Endothelial cell of umbilical vein (primary cell): ENCODE measurements at regions not wholly inside any gene's neighbourhood (a gene's known extent, or its start where the extent isn't known, plus 50 kb on each side); places are given as distances from the start of the nearest gene placed in this dataset.
A peak's percentile ranks its signal among the peaks of the same experiment; 100 is the strongest.

Source experiments
- BruUV-seq: library from RNA; stranded (reverse); fragments of 400-500 nt; replicated peaks from 2 replicates; lab custom pipeline; 2021; lab: Mats Ljungman, UMichigan
- CTCF ChIA-PET: fragments of 300-600, 350-600 bp; sonication (Branson Sonifier 250); formaldehyde crosslinking; loops from one replicate; lab custom pipeline; 2021; ENCODE audit warnings: antibody characterized with exemption, inconsistent platforms; lab: Charles Lee
- POLR2A ChIA-PET: fragments of 300-600, 350-600 bp; sonication (Branson Sonifier 250); formaldehyde crosslinking; loops from one replicate; lab custom pipeline; 2021; ENCODE audit warnings: antibody characterized with exemption, inconsistent platforms; lab: Charles Lee
- DNase-seq: peaks from one replicate; pipeline ENCODE4 v3.0.0-alpha.2; 2011; ENCODE audit warnings: low read depth, low spot score
- FAIRE-seq: peaks from 2 replicates; lab custom pipeline; 2011; peaks lifted over from hg19 to GRCh38; lab: Jason Lieb, UNC
- H2AFZ ChIP-seq: 2 replicates; pipeline ENCODE4 v1.6.0; 2012; ENCODE audit warnings: low read depth, low read length, control low read depth, inconsistent platforms
- H3K27ac ChIP-seq: 2 replicates; pipeline ENCODE4 v1.5.1; 2011; ENCODE audit warnings: low read depth, mild to moderate bottlenecking, control low read depth, low read length, moderate library complexity; ENCODE audit not compliant: insufficient read depth
- H3K27me3 ChIP-seq, 2 experiments: 2 replicates each; pipeline versions ENCODE4 v1.6.0 to v1.6.1; 2011; ENCODE audit warnings: low read length in 2 of 2, mixed read lengths in 1 of 2; ENCODE audit not compliant: control insufficient read depth in 2 of 2, insufficient read depth in 2 of 2
- H3K36me3 ChIP-seq, 2 experiments: 2 replicates in 1 of 2; 3 replicates in 1 of 2; pipeline ENCODE4 v1.5.1; 2011; ENCODE audit warnings: low read length in 2 of 2, mild to moderate bottlenecking in 1 of 2, moderate library complexity in 1 of 2; ENCODE audit not compliant: control insufficient read depth in 2 of 2, insufficient read depth in 2 of 2; ENCODE audit errors: extremely low read depth in 1 of 2
- H3K4me1 ChIP-seq: 3 replicates; pipeline ENCODE4 v1.5.1; 2011; ENCODE audit warnings: mild to moderate bottlenecking, low read length; ENCODE audit not compliant: control insufficient read depth, insufficient read depth; ENCODE audit errors: extremely low read depth
- H3K4me2 ChIP-seq: 2 replicates; pipeline ENCODE4 v1.6.1; 2011; ENCODE audit warnings: low read length, control low read depth, mixed read lengths; ENCODE audit not compliant: insufficient read depth
- H3K4me3 ChIP-seq, 3 experiments: fragments of 200-600 bp in 1 of 3; sonication (generic), shearing (Covaris generic) in 1 of 3; replicated peaks in 1 of 3; 2 replicates each; pipeline ENCODE4 v1.5.1; 2011 to 2016; ENCODE audit warnings: control low read depth in 3 of 3, low read length in 3 of 3, mild to moderate bottlenecking in 2 of 3, inconsistent platforms in 1 of 3, low read depth in 1 of 3, moderate library complexity in 1 of 3; ENCODE audit not compliant: insufficient read depth in 1 of 3
- H3K79me2 ChIP-seq: 2 replicates; pipeline ENCODE4 v1.6.0; 2012; ENCODE audit warnings: low read length, inconsistent platforms; ENCODE audit not compliant: control insufficient read depth, insufficient read depth
- H3K9ac ChIP-seq: replicated peaks from 2 replicates; pipeline ENCODE3; 2011; ENCODE audit warnings: low read length, control low read depth; ENCODE audit not compliant: insufficient read depth; ENCODE audit errors: extremely low read depth
- H3K9me1 ChIP-seq: replicated peaks from 3 replicates; pipeline ENCODE4 v1.6.0; 2011; ENCODE audit warnings: mild to moderate bottlenecking, low read length; ENCODE audit not compliant: control insufficient read depth, insufficient read depth; ENCODE audit errors: extremely low read depth
- H3K9me3 ChIP-seq: replicated peaks from 2 replicates; pipeline ENCODE4 v1.5.1; 2012; ENCODE audit warnings: low read length, inconsistent platforms; ENCODE audit not compliant: control insufficient read depth, insufficient read depth
- H4K20me1 ChIP-seq: replicated peaks from 2 replicates; pipeline ENCODE3; 2011; ENCODE audit warnings: mild to moderate bottlenecking, low read length; ENCODE audit not compliant: control insufficient read depth, insufficient read depth; ENCODE audit errors: extremely low read depth
- CTCF ChIP-seq, 2 donors: IDR thresholded peaks; 1 replicate in 1 of 2; 2 replicates in 1 of 2; pipeline ENCODE4 v1.5.1; 2011; ENCODE audit warnings: low read length in 2 of 2, mild to moderate bottlenecking in 2 of 2, moderate library complexity in 2 of 2, control low read depth in 1 of 2, inconsistent platforms in 1 of 2, low read depth in 1 of 2; ENCODE audit not compliant: insufficient read depth in 1 of 2; ENCODE audit errors: extremely low read depth in 1 of 2
- EZH2 ChIP-seq: IDR thresholded peaks from 2 replicates; pipeline ENCODE4 v1.6.1; 2012; ENCODE audit warnings: borderline replicate concordance, low read depth, mild to moderate bottlenecking, moderate library complexity, low read length, inconsistent platforms; ENCODE audit not compliant: severe bottlenecking
- FOS ChIP-seq: IDR thresholded peaks from 2 replicates; pipeline ENCODE4 v1.6.1; 2011; ENCODE audit warnings: mild to moderate bottlenecking, low read length, moderate library complexity, borderline replicate concordance; ENCODE audit not compliant: insufficient read depth
- GATA2 ChIP-seq: IDR thresholded peaks from 2 replicates; pipeline ENCODE4 v1.7.0; 2011; ENCODE audit warnings: low read depth, mild to moderate bottlenecking, moderate library complexity, mixed read lengths, low read length; ENCODE audit not compliant: insufficient read length, insufficient read depth
- JUN ChIP-seq: IDR thresholded peaks from 2 replicates; pipeline ENCODE4 v1.6.1; 2011; ENCODE audit warnings: borderline replicate concordance, low read depth; ENCODE audit not compliant: insufficient read length, insufficient read depth
- MAX ChIP-seq: IDR thresholded peaks from 2 replicates; pipeline ENCODE4 v1.6.1; 2011; ENCODE audit not compliant: insufficient read depth, insufficient read length
- MYC ChIP-seq: IDR thresholded peaks from one replicate; pipeline ENCODE4 v1.6.1; 2011; ENCODE audit warnings: mild to moderate bottlenecking, low read depth, low read length
- POLR2A ChIP-seq: IDR thresholded peaks from 2 replicates; pipeline ENCODE4 v1.6.1; 2012; ENCODE audit warnings: low read depth, mild to moderate bottlenecking, control low read depth, low read length
- POLR2AphosphoS5 ChIP-seq: IDR thresholded peaks from 2 replicates; pipeline ENCODE4 v1.6.1; 2012; ENCODE audit warnings: low read depth, mild to moderate bottlenecking, control low read depth, low read length, moderate library complexity; ENCODE audit not compliant: insufficient read depth
- dilution Hi-C: fragments of 300-500 bp; cut with MboI; formaldehyde crosslinking; loops from one replicate; pipeline ENCODE4 v1.15.0; 2019; ENCODE audit warnings: low sequenced_read_pairs; ENCODE audit not compliant: extremely low pct_ligation_motif_present
- intact Hi-C: fragments of 100-400 bp; cut with micrococcal nuclease; formaldehyde crosslinking; loops from one replicate; pipeline ENCODE4 v1.10.0; 2022

- dilution Hi-C loops, result no loop called here
- no peaks in the 10 kb centered on the region for H3K27me3 ChIP-seq
- H2AFZ ChIP-seq, result peak overlapping the region; percentile 33
- peaks cover 8% of the 10 kb centered on the region for H3K4me1 ChIP-seq
- intact Hi-C loops, result loop anchor here (1.0 to 10.0 kb wide), 9 partner anchors 66 to 621 kb away; partner anchors contain the start of gene TPM1
- H3K4me2 ChIP-seq, result no peak overlapping the region
- no peaks in the 10 kb centered on the region for H3K79me2 ChIP-seq
- POLR2A ChIA-PET, result interaction anchor here (0.9 to 1.5 kb wide), 3 partner anchors 114 to 265 kb away, joined by 3 to 9 read pairs (median 3); no protein-coding TSS in a partner anchor
- no peaks in the 10 kb centered on the region for H4K20me1 ChIP-seq
- peak; percentile 18 for TF ChIP-seq MAX
- TF ChIP-seq POLR2A, result no peak
- TF ChIP-seq CTCF (IDR thresholded peaks at IDR 0.05; ENCODE audit: extremely low read depth in 1 of 2, insufficient read depth in 1 of 2, low read depth in 1 of 2, low read length in 2 of 2), result peak; percentile 73 to 77
- no peak overlapping the region for H3K9ac ChIP-seq
- no peaks in the 10 kb centered on the region for H3K9me1 ChIP-seq
- no peaks in the 10 kb centered on the region for H3K36me3 ChIP-seq
- DNase-seq (peak; percentile 90), FAIRE-seq (peak; percentile 100)
- H3K4me3 ChIP-seq, result no peak overlapping the region
- CTCF ChIA-PET, result interaction anchor here (0.6 to 4.9 kb wide), 19 partner anchors 9 to 621 kb away, joined by 3 to 48 read pairs (median 3); partner anchors contain the start of gene TPM1
- no peaks in the 10 kb centered on the region for H3K9me3 ChIP-seq
- H3K27ac ChIP-seq, result no peak overlapping the region
- no TSS peak for BruUV-seq
These were observed 260.3 kb upstream of the TPM1 start for GRCh38 chr15:62782071-62782841.

- no peak for TF ChIP-seq MYC
- no peak for TF ChIP-seq MAX
- TF ChIP-seq POLR2A, result no peak
- TF ChIP-seq FOS, result no peak
- TF ChIP-seq POLR2AphosphoS5, result no peak
- no peak for TF ChIP-seq JUN
- no peak for TF ChIP-seq CTCF (IDR thresholded peaks at IDR 0.05; ENCODE audit: extremely low read depth in 1 of 2, insufficient read depth in 1 of 2, low read depth in 1 of 2, low read length in 2 of 2)
- TF ChIP-seq EZH2, result no peak
- TF ChIP-seq GATA2, result no peak
- intact Hi-C loops (loop anchor here (1.0 to 10.0 kb wide), 9 partner anchors 65 to 620 kb away; partner anchors contain the start of gene TPM1), dilution Hi-C loops (no loop called here)
- no peak overlapping the region for H2AFZ ChIP-seq
- no peak for FAIRE-seq
- H3K4me1 ChIP-seq, result peaks cover 8% of the 10 kb centered on the region
- no peak overlapping the region for H3K4me3 ChIP-seq
- no peak overlapping the region for H3K9ac ChIP-seq
- H3K27me3 ChIP-seq, result no peaks in the 10 kb centered on the region
- ChIA-PET POLR2A (interaction anchor here (1.5 kb wide), 1 partner anchor 264 kb away, joined by 9 read pairs; no protein-coding TSS in a partner anchor), CTCF (interaction anchor here (0.6 to 4.9 kb wide), 18 partner anchors 10 to 620 kb away, joined by 3 to 48 read pairs (median 4); partner anchors contain the start of gene TPM1)
- no peak for DNase-seq
- no peak overlapping the region for H3K4me2 ChIP-seq
- no TSS peak for BruUV-seq
- no peaks in the 10 kb centered on the region for H3K79me2 ChIP-seq
- H3K9me3 ChIP-seq, result no peaks in the 10 kb centered on the region
- no peaks in the 10 kb centered on the region for H3K9me1 ChIP-seq
- no peak overlapping the region for H3K27ac ChIP-seq
- H4K20me1 ChIP-seq, result no peaks in the 10 kb centered on the region
- no peaks in the 10 kb centered on the region for H3K36me3 ChIP-seq
These were observed 259.7 kb upstream of the TPM1 start for GRCh38 chr15:62782896-62783295.
